VCaP (cell line): ENCODE measurements at regions not wholly inside any gene's neighbourhood (a gene's known extent, or its start where the extent isn't known, plus 50 kb on each side); places are given as distances from the start of the nearest gene placed in this dataset.

Experiments
- H3K27ac ChIP-seq: fragments of 450-650 bp; 2 replicates; pipeline ENCODE4 v1.5.1; 2017
- CTCF ChIP-seq: fragments of 450-650 bp; conservative IDR thresholded peaks from 2 replicates; pipeline ENCODE4 v1.5.1; 2017; ENCODE audit warnings: mild to moderate bottlenecking, moderate library complexity

GRCh38 chr10:123515661-123516060 lies 150.5 kb upstream of the GPR26 start:
- no peak overlapping the region for H3K27ac ChIP-seq
- TF ChIP-seq CTCF, result no peak

DNA sequence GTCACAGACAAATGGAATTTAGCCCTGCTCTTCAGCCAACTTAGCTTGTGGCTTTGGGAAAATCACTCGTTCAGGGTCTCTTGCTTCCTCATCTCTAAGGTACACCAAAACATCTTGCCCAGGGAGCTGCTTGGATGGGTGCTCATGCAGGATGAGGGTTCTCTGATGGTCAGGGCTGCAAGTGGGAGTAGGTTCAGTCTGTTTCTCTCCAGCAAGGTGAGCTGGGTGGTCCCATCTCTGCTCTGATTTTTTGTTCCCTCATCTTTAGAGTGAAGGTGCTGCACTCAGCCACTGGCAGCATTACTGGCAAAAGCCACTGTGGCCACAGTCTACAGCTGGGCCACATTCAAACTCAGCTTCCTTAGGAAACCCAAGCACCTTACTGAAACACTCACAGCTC lies 149.9 kb upstream of the GPR26 start:
- H3K27ac ChIP-seq, result no peak overlapping the region
- no peak for TF ChIP-seq CTCF

DNA sequence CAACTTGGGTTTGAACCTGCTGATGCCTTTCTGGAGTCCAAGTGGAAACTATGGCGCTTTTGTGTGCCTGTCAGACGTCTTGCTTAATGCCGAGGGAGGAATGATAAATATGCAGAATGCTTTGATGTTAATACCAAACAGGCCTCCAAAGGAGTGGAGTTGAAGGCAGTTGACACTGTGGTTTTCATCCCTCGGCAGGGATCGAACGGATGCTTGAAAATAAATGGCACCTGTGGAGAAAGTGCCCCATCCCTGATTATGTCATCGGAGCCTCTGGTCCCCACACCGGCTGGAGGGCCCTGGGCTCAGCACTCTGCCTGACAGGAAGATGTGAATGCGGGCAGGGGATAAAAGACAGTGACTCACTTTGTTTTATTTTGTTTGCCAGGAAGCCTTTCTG lies 148.7 kb upstream of the GPR26 start:
- H3K27ac ChIP-seq, result no peak overlapping the region
- no peak for TF ChIP-seq CTCF

- TF ChIP-seq CTCF, result no peak
- no peak overlapping the region for H3K27ac ChIP-seq
Observed at GRCh38 chr10:123517901-123518300, 148.3 kb upstream of the GPR26 start.

DNA sequence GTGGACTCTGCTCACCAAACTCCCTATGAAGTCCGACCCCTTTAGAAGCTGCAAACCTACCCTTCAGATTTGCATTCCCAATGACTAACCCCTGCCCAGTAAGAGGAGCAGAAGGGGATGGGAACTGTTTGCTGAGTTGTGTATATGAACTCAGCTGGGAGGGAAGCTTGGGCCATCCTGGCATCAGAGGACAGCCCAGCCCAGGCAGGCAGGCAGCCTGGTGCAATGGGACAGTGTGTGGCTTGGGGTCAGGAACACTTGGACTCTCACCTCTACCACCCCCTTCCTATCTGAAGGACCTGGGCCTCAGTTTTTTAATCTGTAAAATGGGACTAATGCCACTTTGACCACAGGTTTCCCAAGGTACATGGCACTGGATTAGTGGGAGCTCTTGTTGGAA lies 147.4 kb upstream of the GPR26 start:
- no peak overlapping the region for H3K27ac ChIP-seq
- no peak for TF ChIP-seq CTCF

DNA sequence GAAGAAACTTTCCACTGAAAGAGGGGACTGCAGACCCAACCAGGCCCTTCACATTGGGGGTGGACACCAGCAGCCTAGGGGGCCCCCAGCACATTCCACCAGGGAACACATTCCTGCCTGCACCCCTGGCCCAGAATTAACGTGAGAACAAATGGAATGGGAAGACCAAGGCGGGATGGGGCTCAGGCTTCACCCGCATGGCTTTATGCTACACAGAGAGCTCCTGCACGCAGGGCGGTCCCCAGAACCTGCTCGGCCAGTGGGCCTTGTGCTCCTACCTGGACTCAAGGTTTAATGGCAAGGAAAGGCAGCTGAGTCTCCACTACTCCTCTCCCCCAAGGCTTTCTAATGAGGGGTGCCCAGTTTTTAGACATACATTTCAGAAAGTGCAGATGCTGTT lies 146.3 kb upstream of the GPR26 start:
- no peak for TF ChIP-seq CTCF

DNA sequence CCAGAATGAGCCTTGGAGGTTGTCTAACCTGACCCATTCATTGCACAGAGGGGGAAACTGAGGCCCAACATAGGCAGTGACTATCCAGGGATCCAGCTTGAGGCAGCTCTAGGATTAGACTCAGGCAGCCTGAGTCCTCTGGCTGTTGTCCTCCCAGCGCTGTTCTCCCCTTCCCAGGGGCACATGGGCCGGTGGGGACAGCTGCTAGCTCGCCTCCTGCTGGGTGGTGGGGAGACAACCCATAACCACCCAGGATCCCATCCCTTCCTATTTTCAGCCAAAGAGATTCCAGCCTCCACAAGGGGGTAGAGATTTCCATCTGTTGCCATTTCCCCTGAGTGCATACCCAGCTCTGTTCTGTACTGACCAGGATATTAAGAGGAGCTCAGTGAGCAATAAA lies 145.1 kb upstream of the GPR26 start:
- no peak overlapping the region for H3K27ac ChIP-seq
- no peak for TF ChIP-seq CTCF

More for the DNA sequence above, 146.3 kb upstream of the GPR26 start:
- H3K27ac ChIP-seq, result no peak overlapping the region

GRCh38 chr10:123521556-123521955 lies 144.6 kb upstream of the GPR26 start:
- no peak overlapping the region for H3K27ac ChIP-seq
- TF ChIP-seq CTCF, result no peak
